Upper lobe of left lung (tissue), 6 donors: ENCODE measurements at regions not wholly inside any gene's neighbourhood (a gene's known extent, or its start where the extent isn't known, plus 50 kb on each side); places are given as distances from the start of the nearest gene placed in this dataset.

Experiments
- ATAC-seq, 2 donors: fragments of 200-7000 bp; cut with Tn5 transposase; one replicate each; pipeline ENCODE4 v1.9.1; 2022; ENCODE audit warnings: mild to moderate bottlenecking in 2 of 2, moderate library complexity in 2 of 2; ENCODE audit not compliant: low FRiP score in 2 of 2
- DNase-seq, 2 donors: peaks; one replicate each; pipeline ENCODE4 v3.0.0-alpha.2; 2019 to 2020
- H3K27ac ChIP-seq, 4 donors: fragments of 200-600 bp; sonication (generic); one replicate each; pipeline ENCODE4 v1.5.1; 2016 to 2019
- H3K27me3 ChIP-seq, 4 donors: fragments of 200-600 bp; sonication (generic); one replicate each; pipeline ENCODE4 v1.5.1; 2017 to 2019
- H3K36me3 ChIP-seq, 4 donors: fragments of 200-600 bp; sonication (generic); one replicate each; pipeline ENCODE4 v1.5.1; 2016 to 2019
- H3K4me1 ChIP-seq, 4 donors: fragments of 200-600 bp; sonication (generic); one replicate each; pipeline ENCODE4 v1.5.1; 2018 to 2019
- H3K4me3 ChIP-seq, 4 donors: fragments of 200-600 bp; sonication (generic); one replicate each; pipeline ENCODE4 v1.5.1; 2017 to 2019; ENCODE audit warnings: mild to moderate bottlenecking in 2 of 4, moderate library complexity in 1 of 4
- H3K9me3 ChIP-seq, 4 donors: fragments of 200-600 bp; sonication (generic); one replicate each; pipeline ENCODE4 v1.5.1; 2018 to 2019
- EP300 ChIP-seq, 4 donors: sonication (generic); formaldehyde crosslinking; IDR thresholded peaks; one replicate each; pipeline ENCODE4 v1.5.1; 2017; ENCODE audit warnings: antibody characterized with exemption in 4 of 4, control low read depth in 2 of 4
- POLR2A ChIP-seq, 4 donors: fragments of 450-650 bp; IDR thresholded peaks; one replicate each; pipeline ENCODE4 v1.5.1; 2016 to 2017; ENCODE audit warnings: antibody characterized with exemption in 4 of 4, mild to moderate bottlenecking in 2 of 4
- POLR2AphosphoS5 ChIP-seq, 2 donors: sonication (generic); formaldehyde crosslinking; IDR thresholded peaks; one replicate each; pipeline ENCODE4 v1.5.1; 2017; ENCODE audit warnings: antibody characterized with exemption in 2 of 2
- WGBS, 2 donors: methylation state at CpG; one replicate each; pipeline ENCODE4 v1.1.5; 2017 to 2018; 5-methylcytosine and 5-hydroxymethylcytosine counted together
- TF ChIP-seq, protein P1 (sequence below), 6 experiments: fragments of 450-650 bp in 4 of 6; fragments of 200-600 bp in 2 of 6; sonication (generic) in 2 of 6; IDR thresholded peaks; one replicate each; pipeline ENCODE4 v1.5.1; 2016 to 2019; ENCODE audit warnings: antibody characterized with exemption in 6 of 6
- donor health status: DM: no; HTN: no; CAD: no; lungs with moderate emphysema.
- donor health status: DM: no; HTN: yes; CAD: no; lungs with severe emphysema.

GRCh38 chr1:195462152-195462551 is 1146.1 kb downstream of the KCNT2 start:
- H3K36me3 ChIP-seq, result no peaks in the 10 kb centered on the region
- H3K4me3 ChIP-seq, result no peak overlapping the region
- no peak overlapping the region for H3K27ac ChIP-seq
- DNase-seq, result no peak
- H3K9me3 ChIP-seq, result no peaks in the 10 kb centered on the region
- H3K27me3 ChIP-seq, result no peaks in the 10 kb centered on the region
- no peaks in the 10 kb centered on the region for H3K4me1 ChIP-seq
- WGBS, 2 donors, result 81% methylated on average over 2 of the region's 2 CpGs
- no peak for ATAC-seq
- TF ChIP-seq POLR2AphosphoS5 (IDR thresholded peaks at IDR 0.05), result no peak
- TF ChIP-seq EP300 (IDR thresholded peaks at IDR 0.05), result no peak
- TF ChIP-seq POLR2A (IDR thresholded peaks at IDR 0.05), result no peak
- TF ChIP-seq, protein P1, sequence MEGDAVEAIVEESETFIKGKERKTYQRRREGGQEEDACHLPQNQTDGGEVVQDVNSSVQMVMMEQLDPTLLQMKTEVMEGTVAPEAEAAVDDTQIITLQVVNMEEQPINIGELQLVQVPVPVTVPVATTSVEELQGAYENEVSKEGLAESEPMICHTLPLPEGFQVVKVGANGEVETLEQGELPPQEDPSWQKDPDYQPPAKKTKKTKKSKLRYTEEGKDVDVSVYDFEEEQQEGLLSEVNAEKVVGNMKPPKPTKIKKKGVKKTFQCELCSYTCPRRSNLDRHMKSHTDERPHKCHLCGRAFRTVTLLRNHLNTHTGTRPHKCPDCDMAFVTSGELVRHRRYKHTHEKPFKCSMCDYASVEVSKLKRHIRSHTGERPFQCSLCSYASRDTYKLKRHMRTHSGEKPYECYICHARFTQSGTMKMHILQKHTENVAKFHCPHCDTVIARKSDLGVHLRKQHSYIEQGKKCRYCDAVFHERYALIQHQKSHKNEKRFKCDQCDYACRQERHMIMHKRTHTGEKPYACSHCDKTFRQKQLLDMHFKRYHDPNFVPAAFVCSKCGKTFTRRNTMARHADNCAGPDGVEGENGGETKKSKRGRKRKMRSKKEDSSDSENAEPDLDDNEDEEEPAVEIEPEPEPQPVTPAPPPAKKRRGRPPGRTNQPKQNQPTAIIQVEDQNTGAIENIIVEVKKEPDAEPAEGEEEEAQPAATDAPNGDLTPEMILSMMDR (IDR thresholded peaks at IDR 0.05), result no peak

GRCh38 chr1:195458365-195458764 is 1149.9 kb downstream of the KCNT2 start:
- TF ChIP-seq POLR2AphosphoS5 (IDR thresholded peaks at IDR 0.05), result no peak
- TF ChIP-seq EP300 (IDR thresholded peaks at IDR 0.05), result no peak
- TF ChIP-seq, protein P1 (IDR thresholded peaks at IDR 0.05), result no peak
- no peak for TF ChIP-seq POLR2A (IDR thresholded peaks at IDR 0.05)
- DNase-seq (no peak), ATAC-seq (no peak)
- Histone ChIP-seq H3K36me3 (no peaks in the 10 kb centered on the region), H3K9me3 (no peaks in the 10 kb centered on the region), H3K27ac (no peak overlapping the region), H3K4me3 (no peak overlapping the region), H3K4me1 (no peaks in the 10 kb centered on the region), H3K27me3 (no peaks in the 10 kb centered on the region)

DNA sequence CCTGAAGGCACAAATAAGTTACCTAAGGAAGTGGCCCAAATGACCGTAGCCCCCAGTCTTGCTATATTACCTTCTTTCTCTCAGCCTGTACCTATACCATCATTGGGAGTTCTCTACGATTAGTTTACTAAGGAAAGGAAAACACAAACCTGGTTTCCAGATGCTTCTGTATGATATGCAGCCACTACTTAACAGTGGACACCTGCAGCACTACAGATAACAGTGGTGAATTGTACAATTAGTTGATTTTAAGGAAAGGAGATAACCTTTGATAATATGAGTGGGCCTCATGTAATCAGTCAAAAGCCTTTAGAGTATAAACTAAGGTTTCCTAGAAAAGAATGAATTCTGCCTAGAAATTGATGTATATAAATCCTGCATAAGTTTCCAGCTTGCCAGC is 1157.4 kb downstream of the KCNT2 start:
- H3K27me3 ChIP-seq, result no peaks in the 10 kb centered on the region
- H3K4me1 ChIP-seq, result no peaks in the 10 kb centered on the region
- TF ChIP-seq EP300 (IDR thresholded peaks at IDR 0.05) (no peak), POLR2AphosphoS5 (IDR thresholded peaks at IDR 0.05) (no peak), POLR2A (IDR thresholded peaks at IDR 0.05) (no peak)
- TF ChIP-seq, protein P1 (IDR thresholded peaks at IDR 0.05), result no peak
- no peaks in the 10 kb centered on the region for H3K36me3 ChIP-seq
- 58 to 82% methylated on average over 2 of the region's 2 CpGs for WGBS, 2 donors
- ATAC-seq (no peak), DNase-seq (no peak)
- H3K9me3 ChIP-seq, result no peaks in the 10 kb centered on the region
- H3K27ac ChIP-seq, result no peak overlapping the region
- no peak overlapping the region for H3K4me3 ChIP-seq

DNA sequence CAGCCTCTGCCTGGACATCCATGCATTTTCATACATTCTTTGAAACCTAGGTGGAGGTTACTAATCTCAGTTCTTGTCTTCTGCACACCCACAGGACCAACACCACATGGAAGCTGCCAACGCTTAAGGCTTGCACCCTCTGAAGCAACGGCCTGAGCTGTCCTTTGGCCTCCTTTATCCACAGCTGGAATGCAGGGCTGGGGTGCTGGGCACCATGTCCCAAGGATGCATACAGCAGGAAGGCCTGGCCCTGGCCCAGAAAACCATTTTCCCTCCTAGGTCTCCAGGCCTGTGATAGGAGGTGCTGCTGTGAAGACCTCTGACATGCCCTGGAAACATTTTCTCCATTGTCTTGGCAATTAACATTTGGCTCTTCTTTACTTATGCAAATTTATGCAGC is 1168.6 kb downstream of the KCNT2 start:
- Histone ChIP-seq H3K27ac (no peak overlapping the region), H3K36me3 (no peaks in the 10 kb centered on the region), H3K4me1 (no peaks in the 10 kb centered on the region), H3K4me3 (no peak overlapping the region), H3K27me3 (no peaks in the 10 kb centered on the region), H3K9me3 (no peaks in the 10 kb centered on the region)
- WGBS, 2 donors, result 90% methylated on average over 2 of the region's 2 CpGs; no CpG with 5 or more reads in 1 of the 2 donors
- no peak for ATAC-seq
- no peak for DNase-seq
- TF ChIP-seq POLR2AphosphoS5 (IDR thresholded peaks at IDR 0.05) (no peak), POLR2A (IDR thresholded peaks at IDR 0.05) (no peak), EP300 (IDR thresholded peaks at IDR 0.05) (no peak)
- TF ChIP-seq, protein P1 (IDR thresholded peaks at IDR 0.05), result no peak

GRCh38 chr1:195434566-195435203 is 1173.6 kb downstream of the KCNT2 start:
- 76 to 78% methylated on average over 4 of the region's 4 CpGs for WGBS, 2 donors
- ATAC-seq (no peak), DNase-seq (no peak)
- Histone ChIP-seq H3K36me3 (no peaks in the 10 kb centered on the region), H3K27ac (no peak overlapping the region), H3K4me3 (no peak overlapping the region), H3K9me3 (no peaks in the 10 kb centered on the region), H3K27me3 (no peaks in the 10 kb centered on the region), H3K4me1 (no peaks in the 10 kb centered on the region)
- no peak for TF ChIP-seq EP300 (IDR thresholded peaks at IDR 0.05)
- TF ChIP-seq POLR2AphosphoS5 (IDR thresholded peaks at IDR 0.05), result no peak
- TF ChIP-seq, protein P1 (IDR thresholded peaks at IDR 0.05), result no peak
- TF ChIP-seq POLR2A (IDR thresholded peaks at IDR 0.05), result no peak
